Osteocyte (in vitro differentiated cells): ENCODE measurements at regions not wholly inside any gene's neighbourhood (a gene's known extent, or its start where the extent isn't known, plus 50 kb on each side); places are given as distances from the start of the nearest gene placed in this dataset.

Experiments used
- DNase-seq: peaks from one replicate; pipeline ENCODE4 v3.0.0; 2021; ENCODE audit warnings: mixed read lengths; ENCODE audit not compliant: unreplicated experiment; ENCODE audit errors: extremely low spot score
- H3K27ac Mint-ChIP-seq: one replicate; pipeline ENCODE4 v1.8.0; 2021; ENCODE audit warnings: mild to moderate bottlenecking, mixed read lengths; ENCODE audit not compliant: unreplicated experiment
- H3K27me3 Mint-ChIP-seq: one replicate; pipeline ENCODE4 v1.8.0; 2021; ENCODE audit warnings: mixed read lengths; ENCODE audit not compliant: unreplicated experiment
- H3K36me3 Mint-ChIP-seq: one replicate; pipeline ENCODE4 v1.8.0; 2021; ENCODE audit warnings: mixed read lengths; ENCODE audit not compliant: unreplicated experiment
- H3K4me1 Mint-ChIP-seq: one replicate; pipeline ENCODE4 v1.8.0; 2021; ENCODE audit warnings: mixed read lengths; ENCODE audit not compliant: unreplicated experiment
- H3K4me3 Mint-ChIP-seq: one replicate; pipeline ENCODE4 v1.8.0; 2021; ENCODE audit warnings: mild to moderate bottlenecking, moderate library complexity, mixed read lengths; ENCODE audit not compliant: unreplicated experiment
- H3K9me3 Mint-ChIP-seq: one replicate; pipeline ENCODE4 v1.8.0; 2021; ENCODE audit warnings: mixed read lengths; ENCODE audit not compliant: unreplicated experiment
- TF ChIP-seq, protein P1 (sequence below): fragments of 200-600 bp; sonication (generic); IDR thresholded peaks from 2 replicates; pipeline ENCODE4 v1.5.0; 2021; ENCODE audit warnings: antibody characterized with exemption, mild to moderate bottlenecking, moderate library complexity

DNA sequence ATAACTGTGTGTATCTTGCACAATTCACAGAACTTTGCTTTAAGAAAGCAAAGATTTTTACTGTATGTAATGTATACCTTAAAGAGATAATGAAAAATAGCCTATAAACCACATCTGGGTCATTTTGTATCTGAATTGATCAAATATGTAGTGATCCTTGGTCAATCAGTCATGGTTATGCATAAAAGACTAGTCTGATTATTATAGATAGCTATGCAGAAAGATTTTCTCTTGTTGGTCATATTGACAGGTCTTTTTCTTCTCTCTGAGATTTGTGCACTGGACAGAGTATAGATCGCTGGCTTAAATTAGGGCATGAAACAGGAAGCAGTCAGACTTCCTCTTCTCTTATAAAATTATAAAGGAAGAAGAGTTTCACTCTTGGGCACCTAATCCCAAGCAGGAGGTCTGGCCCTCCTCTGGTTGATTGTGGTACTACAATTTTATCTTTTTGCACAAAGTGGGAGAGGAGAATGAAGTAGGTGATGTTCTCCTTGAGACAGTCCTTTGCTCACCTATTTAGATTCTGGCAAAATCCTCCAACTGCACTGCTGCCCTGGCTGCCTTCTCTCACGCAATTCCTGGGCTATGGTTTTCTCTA lies 380.9 kb upstream of the RGS17 start:
- Mint-ChIP-seq H3K36me3 (no peaks in the 10 kb centered on the region), H3K4me3 (no peak overlapping the region), H3K27ac (no peak overlapping the region), H3K9me3 (peaks cover 4% of the 10 kb centered on the region), H3K27me3 (peaks cover 5% of the 10 kb centered on the region), H3K4me1 (no peaks in the 10 kb centered on the region)
- no peak for DNase-seq
- TF ChIP-seq, protein P1, sequence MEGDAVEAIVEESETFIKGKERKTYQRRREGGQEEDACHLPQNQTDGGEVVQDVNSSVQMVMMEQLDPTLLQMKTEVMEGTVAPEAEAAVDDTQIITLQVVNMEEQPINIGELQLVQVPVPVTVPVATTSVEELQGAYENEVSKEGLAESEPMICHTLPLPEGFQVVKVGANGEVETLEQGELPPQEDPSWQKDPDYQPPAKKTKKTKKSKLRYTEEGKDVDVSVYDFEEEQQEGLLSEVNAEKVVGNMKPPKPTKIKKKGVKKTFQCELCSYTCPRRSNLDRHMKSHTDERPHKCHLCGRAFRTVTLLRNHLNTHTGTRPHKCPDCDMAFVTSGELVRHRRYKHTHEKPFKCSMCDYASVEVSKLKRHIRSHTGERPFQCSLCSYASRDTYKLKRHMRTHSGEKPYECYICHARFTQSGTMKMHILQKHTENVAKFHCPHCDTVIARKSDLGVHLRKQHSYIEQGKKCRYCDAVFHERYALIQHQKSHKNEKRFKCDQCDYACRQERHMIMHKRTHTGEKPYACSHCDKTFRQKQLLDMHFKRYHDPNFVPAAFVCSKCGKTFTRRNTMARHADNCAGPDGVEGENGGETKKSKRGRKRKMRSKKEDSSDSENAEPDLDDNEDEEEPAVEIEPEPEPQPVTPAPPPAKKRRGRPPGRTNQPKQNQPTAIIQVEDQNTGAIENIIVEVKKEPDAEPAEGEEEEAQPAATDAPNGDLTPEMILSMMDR = peak; percentile 69

DNA sequence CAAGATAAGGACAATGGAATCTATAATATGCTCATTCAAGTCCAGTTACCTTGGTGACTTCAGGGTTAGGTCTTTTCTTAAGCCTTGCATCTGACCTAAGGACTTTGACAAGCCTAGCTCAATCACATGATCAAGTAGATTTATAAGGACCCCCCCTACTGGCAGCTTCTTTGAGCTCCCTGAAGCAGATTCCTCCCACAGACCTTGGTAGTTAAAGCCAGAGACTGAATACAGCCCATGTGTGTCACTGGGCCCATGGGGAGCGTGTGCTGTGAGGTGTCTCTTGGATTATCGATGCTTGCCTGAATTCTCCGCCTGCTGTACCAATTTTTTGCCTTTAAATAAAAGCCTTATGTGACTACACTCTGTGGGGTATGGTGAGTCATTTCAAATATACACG lies 372.7 kb upstream of the RGS17 start:
- Mint-ChIP-seq H3K4me3 (no peak overlapping the region), H3K4me1 (peaks cover 5% of the 10 kb centered on the region), H3K27ac (no peak overlapping the region), H3K27me3 (no peaks in the 10 kb centered on the region), H3K9me3 (no peaks in the 10 kb centered on the region), H3K36me3 (no peaks in the 10 kb centered on the region)
- TF ChIP-seq, protein P1 = peak; percentile 21
- DNase-seq = no peak

DNA sequence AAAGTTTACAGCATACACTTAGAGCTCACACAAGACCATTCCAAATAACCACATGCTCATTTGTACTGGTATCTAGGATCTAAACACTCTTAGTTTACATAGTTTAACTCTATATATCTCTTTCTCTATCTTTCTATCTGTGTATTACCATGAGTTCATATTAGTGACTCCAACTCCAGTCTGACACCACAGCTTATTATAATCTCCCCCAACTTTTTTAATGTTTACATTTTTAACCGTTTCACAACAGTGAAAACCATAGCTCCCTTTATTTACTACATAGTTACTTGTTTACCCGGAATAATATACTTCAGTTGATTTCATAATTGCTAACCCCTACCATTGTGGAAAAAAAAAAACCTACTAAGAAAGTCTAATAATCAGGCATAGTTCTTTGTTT lies 362.4 kb upstream of the RGS17 start:
- Mint-ChIP-seq H3K27me3 (peaks cover 4% of the 10 kb centered on the region), H3K27ac (no peak overlapping the region), H3K4me3 (no peak overlapping the region), H3K36me3 (no peaks in the 10 kb centered on the region), H3K4me1 (peaks cover 2% of the 10 kb centered on the region), H3K9me3 (peaks cover 6% of the 10 kb centered on the region)
- TF ChIP-seq, protein P1 = no peak
- DNase-seq = no peak

DNA sequence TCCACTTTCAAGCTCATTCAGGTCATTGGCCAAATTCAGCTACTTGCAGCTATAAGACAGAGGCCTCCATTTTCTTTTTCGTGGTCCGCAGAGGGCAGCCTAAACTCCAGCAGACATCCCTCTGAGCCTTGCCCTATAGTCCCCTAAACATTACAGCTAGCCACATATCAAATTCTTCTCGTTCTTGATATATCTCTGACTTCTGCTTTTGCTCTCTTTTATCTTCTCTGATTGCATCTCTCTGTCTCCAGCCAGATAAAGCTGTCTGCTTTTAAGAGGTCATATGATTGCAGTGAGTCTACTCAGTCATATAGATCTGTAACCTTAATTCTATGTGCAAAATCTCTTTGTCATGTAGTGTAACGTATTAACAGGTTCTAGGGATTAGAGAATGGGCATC lies 358.4 kb upstream of the RGS17 start:
- TF ChIP-seq, protein P1 = no peak
- H3K27ac Mint-ChIP-seq = no peak overlapping the region
- no peaks in the 10 kb centered on the region for H3K9me3 Mint-ChIP-seq
- no peak for DNase-seq
- no peaks in the 10 kb centered on the region for H3K36me3 Mint-ChIP-seq
- H3K4me3 Mint-ChIP-seq = no peak overlapping the region
- peaks cover 2% of the 10 kb centered on the region for H3K4me1 Mint-ChIP-seq
- peaks cover 4% of the 10 kb centered on the region for H3K27me3 Mint-ChIP-seq

GRCh38 chr6:153488267-153488666 lies 357.2 kb upstream of the RGS17 start:
- no peak overlapping the region for H3K4me3 Mint-ChIP-seq
- DNase-seq = no peak
- TF ChIP-seq, protein P1 = no peak
- H3K4me1 Mint-ChIP-seq = peaks cover 2% of the 10 kb centered on the region
- peaks cover 2% of the 10 kb centered on the region for H3K27me3 Mint-ChIP-seq
- H3K36me3 Mint-ChIP-seq = no peaks in the 10 kb centered on the region
- H3K9me3 Mint-ChIP-seq = peaks cover 3% of the 10 kb centered on the region
- H3K27ac Mint-ChIP-seq = no peak overlapping the region
